OCI-LY7 (cell line): ENCODE measurements at regions not wholly inside any gene's neighbourhood (a gene's known extent, or its start where the extent isn't known, plus 50 kb on each side); places are given as distances from the start of the nearest gene placed in this dataset.
"Not testable (repeated sequence)": the region's sequence is repeated elsewhere in the genome, so short reads cannot be mapped to it uniquely, and the experiment has no call there.

ENCODE experiments used
- BruUV-seq: library from RNA; stranded (reverse); fragments of 400-500 nt; replicated peaks from 2 replicates; lab custom pipeline; 2021; lab: Mats Ljungman, UMichigan
- CTCF ChIA-PET: fragments of 300-600 bp; sonication (Branson Sonifier 250); formaldehyde crosslinking; loops from one replicate; lab custom pipeline; 2022; ENCODE audit warnings: antibody characterized with exemption; ENCODE audit not compliant: unreplicated experiment; lab: Charles Lee
- POLR2A ChIA-PET: fragments of 300-600 bp; sonication (Branson Sonifier 250); formaldehyde crosslinking; loops from one replicate; lab custom pipeline; 2022; ENCODE audit warnings: antibody characterized with exemption; lab: Charles Lee
- DNase-seq: peaks from one replicate; pipeline ENCODE4 v3.0.0-alpha.2; 2015; ENCODE audit warnings: low spot score
- H2AFZ ChIP-seq: fragments of 200-600 bp; sonication (generic), shearing (Covaris generic); 2 replicates; pipeline ENCODE4 v1.6.1; 2014; ENCODE audit warnings: mild to moderate bottlenecking, antibody characterized with exemption, low read length, moderate library complexity
- H3K27ac ChIP-seq: fragments of 200-600 bp; sonication (generic); 2 replicates; pipeline ENCODE4 v1.5.1; 2014; ENCODE audit warnings: mixed run types, low read depth, mild to moderate bottlenecking, moderate library complexity, low read length, inconsistent platforms; ENCODE audit not compliant: poor library complexity, severe bottlenecking
- H3K36me3 ChIP-seq: fragments of 200-600 bp; sonication (generic); 2 replicates; pipeline ENCODE4 v1.6.1; 2014; ENCODE audit warnings: mild to moderate bottlenecking, antibody characterized with exemption, low read length, moderate library complexity, mixed read lengths; ENCODE audit not compliant: insufficient read depth
- H3K4me1 ChIP-seq: fragments of 200-600 bp; sonication (generic); 2 replicates; pipeline ENCODE4 v1.5.1; 2014; ENCODE audit warnings: mild to moderate bottlenecking, low read length; ENCODE audit not compliant: insufficient read depth, poor library complexity, severe bottlenecking
- H3K4me2 ChIP-seq: fragments of 200-600 bp; sonication (generic); 2 replicates; pipeline ENCODE4 v1.6.1; 2014; ENCODE audit warnings: mild to moderate bottlenecking, low read length
- H3K4me3 ChIP-seq: fragments of 200-600 bp; sonication (generic); 2 replicates; pipeline ENCODE4 v1.5.1; 2014; ENCODE audit warnings: mild to moderate bottlenecking, low read depth, low read length; ENCODE audit not compliant: poor library complexity, severe bottlenecking
- H3K79me2 ChIP-seq: fragments of 200-600 bp; sonication (generic); 2 replicates; pipeline ENCODE4 v1.6.1; 2016; ENCODE audit warnings: low read depth, mild to moderate bottlenecking, low read length, moderate library complexity, mixed read lengths; ENCODE audit not compliant: insufficient read depth
- H3K9me2 ChIP-seq: fragments of 200-600 bp; sonication (generic); 2 replicates; pipeline ENCODE4 v1.6.1; 2016; ENCODE audit warnings: mild to moderate bottlenecking, low read length, mixed read lengths; ENCODE audit not compliant: insufficient read depth
- H3K9me3 ChIP-seq: fragments of 200-600 bp; sonication (generic); 2 replicates; pipeline ENCODE4 v1.6.1; 2014; ENCODE audit warnings: mild to moderate bottlenecking, mixed run types, low read length, mixed read lengths
- H4K20me1 ChIP-seq: fragments of 200-600 bp; sonication (generic); 2 replicates; pipeline ENCODE4 v1.6.1; 2014; ENCODE audit warnings: mild to moderate bottlenecking, antibody characterized with exemption, low read length, moderate library complexity, mixed read lengths; ENCODE audit not compliant: insufficient read depth
- CTCF ChIP-seq: fragments of 200-600 bp; sonication (generic); conservative IDR thresholded peaks from 2 replicates; pipeline ENCODE4 v1.5.1; 2014; ENCODE audit warnings: mild to moderate bottlenecking, antibody characterized with exemption, low read length, moderate library complexity, mixed read lengths
- EZH2phosphoT487 ChIP-seq: fragments of 200-600 bp; sonication (generic); IDR thresholded peaks from 2 replicates; pipeline ENCODE4 v1.6.1; 2018; ENCODE audit warnings: low read depth, borderline replicate concordance, mild to moderate bottlenecking, mixed run types, antibody characterized with exemption, low read length, moderate library complexity, mixed read lengths
- intact Hi-C: fragments of 100-400 bp; cut with micrococcal nuclease; formaldehyde crosslinking; loops from one replicate; pipeline ENCODE4 v1.10.0; 2022; ENCODE audit not compliant: unreplicated experiment

GRCh38 chr9:135189497-135189896 lies 102.0 kb downstream of the OLFM1 start:
- Histone ChIP-seq H4K20me1 (no peaks in the 10 kb centered on the region), H3K27ac (no peak overlapping the region), H3K4me2 (no peak overlapping the region), H3K4me1 (no peaks in the 10 kb centered on the region), H3K9me2 (no peaks in the 10 kb centered on the region), H3K36me3 (no peaks in the 10 kb centered on the region), H3K9me3 (no peaks in the 10 kb centered on the region), H3K79me2 (no peaks in the 10 kb centered on the region), H2AFZ (no peak overlapping the region), H3K4me3 (no peak overlapping the region)
- BruUV-seq, result no TSS peak
- intact Hi-C loops, result no loop called here
- CTCF ChIA-PET, result no interaction called here
- POLR2A ChIA-PET, result no interaction called here
- no peak for TF ChIP-seq EZH2phosphoT487
- TF ChIP-seq CTCF, result no peak
- no peak for DNase-seq

GRCh38 chr9:135190789-135191577 lies 103.5 kb downstream of the OLFM1 start:
- no peak overlapping the region for H3K27ac ChIP-seq
- no peaks in the 10 kb centered on the region for H3K79me2 ChIP-seq
- no peak overlapping the region for H3K4me3 ChIP-seq
- H3K36me3 ChIP-seq, result no peaks in the 10 kb centered on the region
- ChIA-PET CTCF (no interaction called here), POLR2A (no interaction called here)
- H3K9me2 ChIP-seq, result no peaks in the 10 kb centered on the region
- H2AFZ ChIP-seq, result no peak overlapping the region
- no peaks in the 10 kb centered on the region for H3K9me3 ChIP-seq
- intact Hi-C loops, result no loop called here
- no peaks in the 10 kb centered on the region for H3K4me1 ChIP-seq
- no peak for TF ChIP-seq CTCF
- no peak for TF ChIP-seq EZH2phosphoT487
- no peaks in the 10 kb centered on the region for H4K20me1 ChIP-seq
- DNase-seq, result no peak
- no TSS peak for BruUV-seq
- H3K4me2 ChIP-seq, result no peak overlapping the region

GRCh38 chr9:135192686-135193085 lies 105.2 kb downstream of the OLFM1 start:
- ChIA-PET CTCF (no interaction called here), POLR2A (no interaction called here)
- intact Hi-C loops, result no loop called here

GRCh38 chr9:135195975-135196374 lies 108.5 kb downstream of the OLFM1 start:
- H3K4me1 ChIP-seq, intact Hi-C loops, DNase-seq, CTCF ChIA-PET, BruUV-seq, H4K20me1 ChIP-seq, H3K27ac ChIP-seq, H3K79me2 ChIP-seq, H3K4me3 ChIP-seq, H3K4me2 ChIP-seq, H3K36me3 ChIP-seq, H3K9me3 ChIP-seq, H3K9me2 ChIP-seq, H2AFZ ChIP-seq, POLR2A ChIA-PET: not testable (repeated sequence)

More at GRCh38 chr9:135192686-135193085, 105.2 kb downstream of the OLFM1 start:
- Histone ChIP-seq H3K9me3 (no peaks in the 10 kb centered on the region), H3K79me2 (no peaks in the 10 kb centered on the region), H3K4me3 (no peak overlapping the region), H3K27ac (no peak overlapping the region), H3K9me2 (no peaks in the 10 kb centered on the region), H2AFZ (no peak overlapping the region), H3K36me3 (no peaks in the 10 kb centered on the region), H4K20me1 (no peaks in the 10 kb centered on the region), H3K4me1 (no peaks in the 10 kb centered on the region), H3K4me2 (no peak overlapping the region)
- BruUV-seq, result no TSS peak
- DNase-seq, result no peak
- TF ChIP-seq CTCF, result no peak
- TF ChIP-seq EZH2phosphoT487, result no peak
